ENCODE measurements at regions not wholly inside any gene's neighbourhood (a gene's known extent, or its start where the extent isn't known, plus 50 kb on each side); places are given as distances from the start of the nearest gene placed in this dataset.

DNA sequence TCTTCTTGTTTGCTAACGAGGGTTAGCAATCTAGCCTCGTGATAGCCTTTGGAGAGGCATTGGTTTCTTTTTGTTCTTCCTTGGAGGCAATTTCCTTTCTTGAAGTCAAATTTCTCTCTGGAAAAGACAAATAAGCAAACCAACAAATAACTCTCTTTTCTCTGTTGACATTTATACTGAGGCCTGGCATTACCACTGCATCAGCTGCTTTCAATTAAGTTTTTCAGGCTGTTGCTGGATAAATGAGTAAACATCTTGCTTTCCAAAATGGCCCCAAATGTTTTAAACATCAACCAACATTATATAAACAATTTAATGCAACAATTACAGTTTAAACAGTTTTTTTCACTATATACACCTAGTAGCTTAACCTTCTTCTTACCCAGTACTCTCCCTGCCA, 264.4 kb downstream of the HTR1A start:
- POLR2A ChIA-PET = no interaction called here
- no TSS peak for BruUV-seq (replicated peaks)
- Mint-ChIP-seq H3K9me3 (ENCODE audit: unreplicated experiment) (no peaks in the 10 kb centered on the region), H3K4me3 (ENCODE audit: unreplicated experiment) (no peak overlapping the region), H3K36me3 (ENCODE audit: insufficient read depth, unreplicated experiment) (no peaks in the 10 kb centered on the region), H3K27ac (ENCODE audit: unreplicated experiment) (no peak overlapping the region), H3K27me3 (ENCODE audit: insufficient read depth, unreplicated experiment) (no peaks in the 10 kb centered on the region), H3K4me1 (ENCODE audit: low read depth, unreplicated experiment) (no peaks in the 10 kb centered on the region)
- no peaks in the 10 kb centered on the region for H3K36me3 ChIP-seq (ENCODE audit: control insufficient read depth, insufficient read depth, low read length)
- no peaks in the 10 kb centered on the region for H3K9me3 ChIP-seq
- intact Hi-C loops (cut with micrococcal nuclease; ENCODE audit: unreplicated experiment) = no loop called here
- CTCF ChIA-PET = no interaction called here
- no peak for DNase-seq
- H3K4me1 ChIP-seq = no peaks in the 10 kb centered on the region
- no peak overlapping the region for H3K4me3 ChIP-seq (ENCODE audit: low read depth, low read length)
- TF ChIP-seq, protein P1, sequence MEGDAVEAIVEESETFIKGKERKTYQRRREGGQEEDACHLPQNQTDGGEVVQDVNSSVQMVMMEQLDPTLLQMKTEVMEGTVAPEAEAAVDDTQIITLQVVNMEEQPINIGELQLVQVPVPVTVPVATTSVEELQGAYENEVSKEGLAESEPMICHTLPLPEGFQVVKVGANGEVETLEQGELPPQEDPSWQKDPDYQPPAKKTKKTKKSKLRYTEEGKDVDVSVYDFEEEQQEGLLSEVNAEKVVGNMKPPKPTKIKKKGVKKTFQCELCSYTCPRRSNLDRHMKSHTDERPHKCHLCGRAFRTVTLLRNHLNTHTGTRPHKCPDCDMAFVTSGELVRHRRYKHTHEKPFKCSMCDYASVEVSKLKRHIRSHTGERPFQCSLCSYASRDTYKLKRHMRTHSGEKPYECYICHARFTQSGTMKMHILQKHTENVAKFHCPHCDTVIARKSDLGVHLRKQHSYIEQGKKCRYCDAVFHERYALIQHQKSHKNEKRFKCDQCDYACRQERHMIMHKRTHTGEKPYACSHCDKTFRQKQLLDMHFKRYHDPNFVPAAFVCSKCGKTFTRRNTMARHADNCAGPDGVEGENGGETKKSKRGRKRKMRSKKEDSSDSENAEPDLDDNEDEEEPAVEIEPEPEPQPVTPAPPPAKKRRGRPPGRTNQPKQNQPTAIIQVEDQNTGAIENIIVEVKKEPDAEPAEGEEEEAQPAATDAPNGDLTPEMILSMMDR (IDR thresholded peaks at IDR 0.05; ENCODE audit: insufficient read depth in 1 of 2, low read depth in 1 of 2, low read length in 1 of 2, severe bottlenecking in 1 of 2, unreplicated experiment in 1 of 2) = no peak
- no peaks in the 10 kb centered on the region for H3K27me3 ChIP-seq (replicated peaks; ENCODE audit: control insufficient read depth, insufficient read depth, low read length)

DNA sequence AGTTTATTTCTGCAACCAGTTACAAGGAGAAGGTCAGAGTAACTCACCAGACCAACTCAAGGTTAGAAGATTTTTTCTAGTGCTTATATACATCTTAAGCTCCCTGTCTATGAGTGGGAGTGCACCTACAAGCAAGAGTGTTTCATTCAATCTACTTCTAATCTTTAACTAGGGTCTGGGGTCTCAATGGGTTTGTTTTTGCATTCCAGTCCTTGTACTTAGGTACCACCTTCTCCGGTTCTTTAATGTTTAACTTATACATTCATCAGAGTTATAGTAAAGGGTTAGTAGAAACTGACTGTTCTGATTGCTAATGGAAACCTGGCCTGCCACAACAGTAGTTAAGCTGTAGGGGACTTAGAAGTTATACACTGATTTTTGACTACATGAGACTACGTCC, 271.7 kb downstream of the HTR1A start:
- Histone ChIP-seq H3K27me3 (replicated peaks; ENCODE audit: control insufficient read depth, insufficient read depth, low read length) (no peaks in the 10 kb centered on the region), H3K4me1 (peaks cover 18% of the 10 kb centered on the region; the same call in 1 of the 2 replicates), H3K4me3 (ENCODE audit: low read depth, low read length) (no peak overlapping the region), H3K9me3 (no peaks in the 10 kb centered on the region), H3K36me3 (ENCODE audit: control insufficient read depth, insufficient read depth, low read length) (no peaks in the 10 kb centered on the region)
- peaks cover 5% of the 10 kb centered on the region for H3K4me1 Mint-ChIP-seq (ENCODE audit: low read depth, unreplicated experiment)
- H3K36me3 Mint-ChIP-seq (ENCODE audit: insufficient read depth, unreplicated experiment) = no peaks in the 10 kb centered on the region
- intact Hi-C loops (cut with micrococcal nuclease; ENCODE audit: unreplicated experiment) = no loop called here
- DNase-seq = no peak
- ChIA-PET CTCF (no interaction called here), POLR2A (no interaction called here)
- BruUV-seq (replicated peaks) = no TSS peak
- H3K4me3 Mint-ChIP-seq (ENCODE audit: unreplicated experiment) = no peak overlapping the region
- TF ChIP-seq, protein P1 (IDR thresholded peaks at IDR 0.05; ENCODE audit: insufficient read depth in 1 of 2, low read depth in 1 of 2, low read length in 1 of 2, severe bottlenecking in 1 of 2, unreplicated experiment in 1 of 2) = no peak
- H3K9me3 Mint-ChIP-seq (ENCODE audit: unreplicated experiment) = no peaks in the 10 kb centered on the region
- H3K27ac Mint-ChIP-seq (ENCODE audit: unreplicated experiment) = no peak overlapping the region
- no peaks in the 10 kb centered on the region for H3K27me3 Mint-ChIP-seq (ENCODE audit: insufficient read depth, unreplicated experiment)

GRCh38 chr5:63687854-63688516, 274.3 kb downstream of the HTR1A start:
- Histone ChIP-seq H3K4me1 (peaks cover 23% of the 10 kb centered on the region; the same call in 1 of the 2 replicates), H3K4me3 (ENCODE audit: low read depth, low read length) (no peak overlapping the region), H3K36me3 (ENCODE audit: control insufficient read depth, insufficient read depth, low read length) (no peaks in the 10 kb centered on the region), H3K9me3 (no peaks in the 10 kb centered on the region), H3K27me3 (replicated peaks; ENCODE audit: control insufficient read depth, insufficient read depth, low read length) (no peaks in the 10 kb centered on the region)
- H3K36me3 Mint-ChIP-seq (ENCODE audit: insufficient read depth, unreplicated experiment) = no peaks in the 10 kb centered on the region
- no peak for DNase-seq
- H3K4me3 Mint-ChIP-seq (ENCODE audit: unreplicated experiment) = no peak overlapping the region
- H3K27me3 Mint-ChIP-seq (ENCODE audit: insufficient read depth, unreplicated experiment) = no peaks in the 10 kb centered on the region
- CTCF ChIA-PET = no interaction called here
- H3K27ac Mint-ChIP-seq (ENCODE audit: unreplicated experiment) = peak overlapping the region; percentile 82
- intact Hi-C loops (cut with micrococcal nuclease; ENCODE audit: unreplicated experiment) = no loop called here
- H3K4me1 Mint-ChIP-seq (ENCODE audit: low read depth, unreplicated experiment) = peaks cover 13% of the 10 kb centered on the region
- TF ChIP-seq, protein P1 (IDR thresholded peaks at IDR 0.05; ENCODE audit: insufficient read depth in 1 of 2, low read depth in 1 of 2, low read length in 1 of 2, severe bottlenecking in 1 of 2, unreplicated experiment in 1 of 2) = no peak
- H3K9me3 Mint-ChIP-seq (ENCODE audit: unreplicated experiment) = no peaks in the 10 kb centered on the region
- POLR2A ChIA-PET = no interaction called here
- no TSS peak for BruUV-seq (replicated peaks)
